Neural progenitor cell (in vitro differentiated cells): ENCODE measurements at regions not wholly inside any gene's neighbourhood (a gene's known extent, or its start where the extent isn't known, plus 50 kb on each side); places are given as distances from the start of the nearest gene placed in this dataset.

Experiments
- DNase-seq: peaks from one replicate; pipeline ENCODE4 v3.0.0-alpha.2; 2016; ENCODE audit warnings: low spot score
- H2AFZ ChIP-seq: fragments of 200-600 bp; sonication (generic); replicated peaks from 2 replicates; pipeline ENCODE4 v1.6.1; 2016; ENCODE audit warnings: antibody characterized with exemption
- H3F3A ChIP-seq: fragments of 200-600 bp; sonication (generic); 2 replicates; pipeline ENCODE4 v1.6.1; 2016; ENCODE audit warnings: antibody characterized with exemption, low read depth
- H3K27ac ChIP-seq: fragments of 200-600 bp; sonication (generic); 2 replicates; pipeline ENCODE4 v1.5.1; 2016; ENCODE audit warnings: mild to moderate bottlenecking
- H3K27me3 ChIP-seq: fragments of 200-600 bp; sonication (generic); 2 replicates; pipeline ENCODE4 v1.6.1; 2016; ENCODE audit warnings: mild to moderate bottlenecking, moderate library complexity
- H3K36me3 ChIP-seq: fragments of 200-600 bp; sonication (generic); 2 replicates; pipeline ENCODE4 v1.5.1; 2016
- H3K4me1 ChIP-seq: fragments of 200-600 bp; sonication (generic); 2 replicates; pipeline ENCODE4 v1.6.1; 2016; ENCODE audit warnings: mixed run types
- H3K4me2 ChIP-seq: fragments of 200-600 bp; sonication (generic); 2 replicates; pipeline ENCODE4 v1.6.1; 2016
- H3K4me3 ChIP-seq: fragments of 200-600 bp; sonication (generic); 2 replicates; pipeline ENCODE4 v1.5.1; 2016
- H3K79me2 ChIP-seq: fragments of 200-600 bp; sonication (generic); 2 replicates; pipeline ENCODE4 v1.6.1; 2016; ENCODE audit warnings: low read depth
- H3K9ac ChIP-seq: fragments of 200-600 bp; sonication (generic); 2 replicates; pipeline ENCODE4 v1.6.1; 2016
- H3K9me3 ChIP-seq: fragments of 200-600 bp; sonication (generic); 2 replicates; pipeline ENCODE4 v1.5.1; 2016; ENCODE audit warnings: low read depth
- H4K20me1 ChIP-seq: fragments of 200-600 bp; sonication (generic); 2 replicates; pipeline ENCODE4 v1.6.1; 2016; ENCODE audit warnings: low read depth
- H3K27ac Mint-ChIP-seq: 3 replicates; pipeline ENCODE4 v1.8.0; 2021; ENCODE audit warnings: mixed read lengths
- H3K27me3 Mint-ChIP-seq: 2 replicates; pipeline ENCODE4 v1.8.0; 2022; ENCODE audit warnings: low read depth, mild to moderate bottlenecking, inconsistent platforms, moderate library complexity, mixed read lengths; ENCODE audit not compliant: insufficient read depth
- H3K36me3 Mint-ChIP-seq: 3 replicates; pipeline ENCODE4 v1.8.0; 2021; ENCODE audit warnings: mixed read lengths
- H3K4me1 Mint-ChIP-seq: 3 replicates; pipeline ENCODE4 v1.8.0; 2021; ENCODE audit warnings: mixed read lengths
- H3K4me3 Mint-ChIP-seq: 3 replicates; pipeline ENCODE4 v1.8.0; 2021; ENCODE audit warnings: mild to moderate bottlenecking, moderate library complexity, mixed read lengths
- H3K9me3 Mint-ChIP-seq: 3 replicates; pipeline ENCODE4 v1.8.0; 2020; ENCODE audit warnings: mixed read lengths
- CTCF ChIP-seq: fragments of 200-600 bp; sonication (generic); IDR thresholded peaks from 2 replicates; pipeline ENCODE4 v1.5.1; 2017; ENCODE audit warnings: antibody characterized with exemption, mild to moderate bottlenecking
- EZH2 ChIP-seq: fragments of 200-600 bp; sonication (generic); IDR thresholded peaks from 2 replicates; pipeline ENCODE4 v1.6.1; 2017; ENCODE audit warnings: antibody characterized with exemption, mild to moderate bottlenecking, moderate library complexity
- EZH2phosphoT487 ChIP-seq: fragments of 200-600 bp; sonication (generic); IDR thresholded peaks from 2 replicates; pipeline ENCODE4 v1.6.1; 2017; ENCODE audit warnings: antibody characterized with exemption

DNA sequence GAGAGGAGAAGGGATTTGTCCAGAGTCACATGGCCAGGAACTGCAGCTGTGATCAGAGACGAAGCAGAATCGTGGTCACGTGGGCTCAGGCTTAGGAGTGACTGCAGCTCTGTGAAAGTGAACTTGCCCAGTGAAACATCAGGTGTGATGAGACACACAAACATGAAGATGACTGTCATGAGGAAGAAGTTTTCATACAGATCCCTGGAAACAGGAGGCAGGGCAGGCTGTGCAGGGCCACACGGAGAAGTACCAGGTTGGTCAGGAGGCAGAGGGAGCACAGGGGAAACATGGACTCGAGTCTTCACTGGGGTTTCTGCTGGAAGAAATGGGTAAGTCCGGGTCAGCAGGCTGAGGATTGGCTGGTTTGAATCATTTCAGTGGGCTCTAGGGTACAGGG lies 64.1 kb downstream of the BARX1 start:
- Histone ChIP-seq H3F3A (no peaks in the 10 kb centered on the region), H2AFZ (no peak overlapping the region), H3K27me3 (no peaks in the 10 kb centered on the region), H3K36me3 (no peaks in the 10 kb centered on the region), H3K4me1 (no peaks in the 10 kb centered on the region), H3K79me2 (no peaks in the 10 kb centered on the region), H3K9me3 (no peaks in the 10 kb centered on the region), H3K27ac (no peak overlapping the region), H3K4me2 (no peak overlapping the region), H3K9ac (no peak overlapping the region), H4K20me1 (no peaks in the 10 kb centered on the region), H3K4me3 (no peak overlapping the region)
- Mint-ChIP-seq H3K4me3 (no peak overlapping the region), H3K27ac (no peak overlapping the region), H3K36me3 (no peaks in the 10 kb centered on the region), H3K27me3 (peaks cover 9% of the 10 kb centered on the region), H3K9me3 (peaks cover 14% of the 10 kb centered on the region), H3K4me1 (no peaks in the 10 kb centered on the region)
- DNase-seq = no peak
- no peak for TF ChIP-seq EZH2
- no peak for TF ChIP-seq CTCF
- TF ChIP-seq EZH2phosphoT487 = no peak

DNA sequence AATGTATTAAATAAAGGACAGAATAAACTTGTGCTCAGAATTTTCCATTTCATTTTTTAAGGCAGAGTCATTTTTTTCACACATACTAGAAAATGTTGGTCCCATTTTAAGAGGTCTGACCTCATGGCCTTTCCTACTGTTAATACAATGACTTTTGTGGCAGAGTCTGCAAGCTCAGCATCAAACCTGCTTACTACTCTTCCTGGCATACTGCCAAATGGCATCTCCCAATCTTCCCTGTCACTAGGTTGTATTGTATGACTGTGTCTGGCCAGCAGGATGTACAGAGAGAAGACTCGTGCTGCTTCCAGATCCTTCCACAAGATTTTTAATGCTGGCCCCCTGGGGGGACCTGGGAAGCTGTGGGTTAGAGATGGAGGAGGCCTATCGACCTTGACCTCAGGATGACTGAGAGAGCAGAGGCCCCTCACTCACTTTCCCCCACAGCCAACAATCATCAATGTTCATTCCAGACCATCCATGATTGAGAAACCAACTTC lies 64.7 kb downstream of the BARX1 start:
- TF ChIP-seq CTCF (no peak), EZH2 (no peak), EZH2phosphoT487 (no peak)
- Histone ChIP-seq H3K36me3 (no peaks in the 10 kb centered on the region), H3K4me3 (no peak overlapping the region), H3K79me2 (no peaks in the 10 kb centered on the region), H3K27me3 (no peaks in the 10 kb centered on the region), H4K20me1 (no peaks in the 10 kb centered on the region), H3F3A (no peaks in the 10 kb centered on the region), H3K9me3 (no peaks in the 10 kb centered on the region), H3K4me2 (no peak overlapping the region), H3K27ac (no peak overlapping the region), H2AFZ (no peak overlapping the region), H3K4me1 (no peaks in the 10 kb centered on the region), H3K9ac (no peak overlapping the region)
- no peak for DNase-seq
- Mint-ChIP-seq H3K27ac (no peak overlapping the region), H3K4me1 (no peaks in the 10 kb centered on the region), H3K9me3 (peaks cover 14% of the 10 kb centered on the region), H3K4me3 (no peak overlapping the region), H3K27me3 (peaks cover 9% of the 10 kb centered on the region), H3K36me3 (no peaks in the 10 kb centered on the region)

GRCh38 chr9:93886911-93887310 lies 68.2 kb downstream of the BARX1 start:
- no peaks in the 10 kb centered on the region for H3K4me1 Mint-ChIP-seq
- TF ChIP-seq EZH2 = no peak
- no peak for TF ChIP-seq CTCF
- TF ChIP-seq EZH2phosphoT487 = no peak
- H3K9me3 Mint-ChIP-seq = peaks cover 4% of the 10 kb centered on the region
- no peaks in the 10 kb centered on the region for H3K9me3 ChIP-seq
- no peak overlapping the region for H3K9ac ChIP-seq
- no peak for DNase-seq
- no peaks in the 10 kb centered on the region for H3K36me3 Mint-ChIP-seq
- no peak overlapping the region for H3K4me2 ChIP-seq
- no peak overlapping the region for H3K27ac Mint-ChIP-seq
- no peaks in the 10 kb centered on the region for H4K20me1 ChIP-seq
- H3K36me3 ChIP-seq = no peaks in the 10 kb centered on the region
- no peaks in the 10 kb centered on the region for H3K79me2 ChIP-seq
- H3K4me3 Mint-ChIP-seq = no peak overlapping the region
- no peaks in the 10 kb centered on the region for H3F3A ChIP-seq
- no peak overlapping the region for H3K4me3 ChIP-seq
- H3K27me3 ChIP-seq = no peaks in the 10 kb centered on the region
- H3K27me3 Mint-ChIP-seq = peaks cover 11% of the 10 kb centered on the region
- H3K4me1 ChIP-seq = no peaks in the 10 kb centered on the region
- no peak overlapping the region for H2AFZ ChIP-seq
- no peak overlapping the region for H3K27ac ChIP-seq
